Ishikawa (cell line): ENCODE measurements at regions not wholly inside any gene's neighbourhood (a gene's known extent, or its start where the extent isn't known, plus 50 kb on each side); places are given as distances from the start of the nearest gene placed in this dataset.

Experiments
- CEBPB ChIP-seq: IDR thresholded peaks from 2 replicates; pipeline ENCODE4 v1.6.1; 2012
- CREB1 ChIP-seq: IDR thresholded peaks from 2 replicates; pipeline ENCODE4 v1.6.1; 2012; ENCODE audit warnings: low read depth
- EGR1 ChIP-seq: IDR thresholded peaks from 2 replicates; pipeline ENCODE4 v1.6.1; 2012
- EP300 ChIP-seq: IDR thresholded peaks from 2 replicates; pipeline ENCODE4 v1.6.1; 2012; ENCODE audit warnings: borderline replicate concordance
- FOXM1 ChIP-seq: IDR thresholded peaks from 2 replicates; pipeline ENCODE4 v1.6.1; 2012; ENCODE audit warnings: low read depth, borderline replicate concordance
- MAX ChIP-seq: IDR thresholded peaks from 2 replicates; pipeline ENCODE4 v1.6.1; 2012
- NFIC ChIP-seq: IDR thresholded peaks from 2 replicates; pipeline ENCODE4 v1.6.1; 2012
- RAD21 ChIP-seq: IDR thresholded peaks from 2 replicates; pipeline ENCODE4 v1.6.1; 2012; ENCODE audit warnings: low read depth
- REST ChIP-seq: IDR thresholded peaks from 2 replicates; pipeline ENCODE4 v1.6.1; 2012; ENCODE audit warnings: low read depth, mild to moderate bottlenecking
- TAF1 ChIP-seq: IDR thresholded peaks from 2 replicates; pipeline ENCODE4 v1.6.1; 2012; ENCODE audit warnings: low read depth, mild to moderate bottlenecking
- TCF12 ChIP-seq: IDR thresholded peaks from 2 replicates; pipeline ENCODE4 v1.6.1; 2012; ENCODE audit warnings: low read depth
- TEAD4 ChIP-seq: IDR thresholded peaks from 2 replicates; pipeline ENCODE4 v1.6.1; 2012
- USF1 ChIP-seq: IDR thresholded peaks from 2 replicates; pipeline ENCODE4 v1.6.1; 2012
- YY1 ChIP-seq: IDR thresholded peaks from 2 replicates; pipeline ENCODE4 v1.6.1; 2012; ENCODE audit warnings: low read depth
- ZBTB7A ChIP-seq: IDR thresholded peaks from 2 replicates; pipeline ENCODE4 v1.6.1; 2012; ENCODE audit warnings: low read depth

- no peak for TF ChIP-seq MAX
- TF ChIP-seq TCF12: no peak
- TF ChIP-seq EGR1: no peak
- no peak for TF ChIP-seq REST
- no peak for TF ChIP-seq NFIC
- TF ChIP-seq TAF1: no peak
- TF ChIP-seq CREB1: no peak
- TF ChIP-seq CEBPB: no peak
- no peak for TF ChIP-seq FOXM1
- no peak for TF ChIP-seq ZBTB7A
- no peak for TF ChIP-seq YY1
- no peak for TF ChIP-seq TEAD4
- TF ChIP-seq EP300: no peak
- no peak for TF ChIP-seq RAD21
Observed at GRCh38 chr10:131848741-131849590, 51.8 kb upstream of the PPP2R2D start.

- TF ChIP-seq TEAD4 (no peak), TAF1 (no peak), TCF12 (no peak), CREB1 (no peak), MAX (no peak)
Observed at GRCh38 chr10:131849591-131850382, 51.0 kb upstream of the PPP2R2D start.

GRCh38 chr10:131850383-131850870, 50.4 kb upstream of the PPP2R2D start:
- TF ChIP-seq USF1 (no peak), RAD21 (no peak), FOXM1 (no peak), EP300 (no peak), CEBPB (no peak), YY1 (no peak), EGR1 (no peak)
